ENCODE measurements at regions not wholly inside any gene's neighbourhood (a gene's known extent, or its start where the extent isn't known, plus 50 kb on each side); places are given as distances from the start of the nearest gene placed in this dataset.

DNA sequence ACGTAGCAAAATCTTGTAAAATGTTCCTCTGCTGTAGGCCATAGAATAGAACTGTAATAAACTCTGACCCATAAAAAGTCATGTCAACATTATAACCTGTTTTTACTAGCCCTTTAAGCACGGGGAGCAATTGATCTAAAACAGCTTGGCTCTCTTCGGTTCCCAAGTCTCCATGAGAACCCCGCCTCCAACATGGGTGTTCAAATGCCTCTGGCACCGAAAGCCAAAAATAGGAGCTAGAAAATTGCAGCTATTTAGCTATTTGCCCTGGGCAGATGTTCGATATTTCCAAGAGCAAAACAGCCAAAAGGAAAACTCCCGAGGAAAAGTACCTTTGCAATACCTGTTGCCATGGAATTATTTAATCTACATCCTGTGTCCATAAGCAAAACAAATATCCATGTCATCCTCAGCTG lies 563.1 kb downstream of the EFNB2 start:
- Histone ChIP-seq H3K36me3 (no peaks in the 10 kb centered on the region), H3K9me3 (no peaks in the 10 kb centered on the region), H3K4me3 (no peak overlapping the region), H3K27me3 (peaks cover 0 to 6% (median 0%) of the 10 kb centered on the region in 7 donors), H3K4me1 (no peaks in the 10 kb centered on the region), H3K27ac (no peak overlapping the region)
- DNase-seq (no peak), ATAC-seq (no peak)
- intact Hi-C loops (cut with DNase I): loop anchor here in 1 of 10 donors (10.0 kb wide), 1 partner anchor 58 kb away; no protein-coding TSS in a partner anchor
- TF ChIP-seq CTCF (IDR thresholded peaks at IDR 0.05): no peak
- 71 to 74% methylated on average over 7 of the region's 7 CpGs for WGBS, 2 donors

- ATAC-seq: no peak
- Histone ChIP-seq H3K9me3 (no peaks in the 10 kb centered on the region), H3K4me3 (no peak overlapping the region), H3K4me1 (no peaks in the 10 kb centered on the region), H3K36me3 (no peaks in the 10 kb centered on the region), H3K27me3 (peaks cover 0 to 6% (median 0%) of the 10 kb centered on the region in 7 donors), H3K27ac (no peak overlapping the region)
- TF ChIP-seq CTCF (IDR thresholded peaks at IDR 0.05): no peak
- WGBS, 2 donors: 79 to 87% methylated on average over 3 of the region's 3 CpGs
- intact Hi-C loops (cut with DNase I): loop anchor here in 1 of 10 donors (10.0 kb wide), 1 partner anchor 57 kb away; no protein-coding TSS in a partner anchor
- no peak for DNase-seq
These were observed 563.7 kb downstream of the EFNB2 start for GRCh38 chr13:105971738-105972137.

DNA sequence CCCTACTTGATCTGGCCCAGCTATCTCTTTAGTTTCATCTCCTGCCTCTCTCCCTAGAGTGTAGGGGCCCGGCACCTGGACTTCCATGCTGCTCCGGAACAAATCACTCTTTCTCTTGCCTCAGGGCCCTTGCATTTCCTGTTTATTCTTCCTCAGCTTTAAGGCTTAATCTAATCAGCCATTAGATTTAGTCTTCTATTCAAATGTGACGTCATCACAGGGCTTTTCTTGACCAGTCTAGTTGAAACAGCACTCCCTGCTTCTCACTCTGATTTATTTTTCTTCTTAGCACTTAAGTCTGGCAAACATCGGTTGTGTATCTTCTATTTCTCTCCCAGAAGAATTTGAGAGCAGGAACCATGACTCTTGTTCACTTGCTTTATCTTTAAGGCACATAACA lies 564.1 kb downstream of the EFNB2 start:
- Histone ChIP-seq H3K4me3 (no peak overlapping the region), H3K9me3 (no peaks in the 10 kb centered on the region), H3K4me1 (no peaks in the 10 kb centered on the region), H3K27me3 (peaks cover 0 to 6% (median 0%) of the 10 kb centered on the region in 7 donors), H3K27ac (no peak overlapping the region), H3K36me3 (no peaks in the 10 kb centered on the region)
- no peak for DNase-seq
- TF ChIP-seq CTCF (IDR thresholded peaks at IDR 0.05): no peak
- no peak for ATAC-seq
- 65 to 73% methylated on average over 4 of the region's 4 CpGs for WGBS, 2 donors
- intact Hi-C loops (cut with DNase I): loop anchor here in 1 of 10 donors (10.0 kb wide), 1 partner anchor 57 kb away; no protein-coding TSS in a partner anchor

DNA sequence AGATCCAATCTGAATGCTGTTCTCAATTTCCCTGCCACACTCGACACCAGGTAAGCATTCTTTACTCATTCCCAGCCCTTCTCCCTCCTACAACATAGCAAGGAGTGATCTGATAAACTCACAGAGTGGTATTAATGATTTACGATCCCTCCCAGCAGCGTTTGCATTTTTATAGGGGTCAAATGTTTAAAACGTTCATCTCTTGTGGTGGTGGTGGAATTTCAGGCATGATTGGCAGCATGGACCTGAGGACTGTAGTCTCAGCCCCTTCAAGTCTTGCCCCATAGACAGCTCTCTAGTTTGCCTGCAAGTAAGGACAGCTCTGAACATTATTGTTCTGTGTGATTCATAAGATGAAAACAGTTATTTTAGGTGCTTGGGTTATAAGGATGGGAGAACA lies 565.7 kb downstream of the EFNB2 start:
- ATAC-seq: no peak
- H3K4me3 ChIP-seq: no peak overlapping the region
- no peak for TF ChIP-seq CTCF (IDR thresholded peaks at IDR 0.05)
- peaks cover 0 to 6% (median 0%) of the 10 kb centered on the region in 7 donors for H3K27me3 ChIP-seq
- H3K4me1 ChIP-seq: no peaks in the 10 kb centered on the region
- DNase-seq: no peak
- intact Hi-C loops (cut with DNase I): loop anchor here in 1 of 10 donors (10.0 kb wide), 1 partner anchor 55 kb away; no protein-coding TSS in a partner anchor
- no peaks in the 10 kb centered on the region for H3K36me3 ChIP-seq
- H3K9me3 ChIP-seq: no peaks in the 10 kb centered on the region
- H3K27ac ChIP-seq: no peak overlapping the region
- WGBS, 2 donors: 63 to 65% methylated on average over 4 of the region's 4 CpGs
